ENCODE measurements at regions not wholly inside any gene's neighbourhood (a gene's known extent, or its start where the extent isn't known, plus 50 kb on each side); places are given as distances from the start of the nearest gene placed in this dataset.

DNA sequence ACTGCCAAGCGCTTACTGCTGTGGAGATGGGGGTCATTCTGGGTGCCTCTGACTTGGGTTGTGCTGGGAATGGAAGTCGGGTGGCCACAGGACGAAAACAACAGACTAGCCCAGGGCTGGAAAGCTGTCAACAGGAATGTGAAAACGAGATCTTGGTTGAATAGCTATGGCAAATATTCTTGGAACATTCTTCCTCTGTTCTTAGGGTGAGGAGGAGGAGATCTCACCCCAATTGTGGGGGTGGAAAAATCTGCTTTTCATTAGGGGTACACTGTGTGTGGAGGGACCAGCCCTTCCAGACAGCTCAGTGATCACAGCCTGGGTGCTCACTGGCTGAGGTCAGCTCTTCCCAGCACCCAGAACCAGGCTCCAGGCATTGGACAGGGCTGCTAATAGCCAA, 52.0 kb upstream of the PRSS23 start:
- TF ChIP-seq CTCF (IDR thresholded peaks at IDR 0.05; ENCODE audit: poor library complexity, severe bottlenecking) (no peak), EZH2 (IDR thresholded peaks at IDR 0.05; ENCODE audit: borderline replicate concordance, insufficient read depth, low read length, poor library complexity, severe bottlenecking) (no peak), EP300 (conservative IDR thresholded peaks at IDR 0.05; ENCODE audit: poor library complexity, severe bottlenecking) (no peak), POLR2AphosphoS5 (IDR thresholded peaks at IDR 0.05) (no peak), MXI1 (conservative IDR thresholded peaks at IDR 0.05; ENCODE audit: poor library complexity, severe bottlenecking) (no peak)
